Lower leg skin (tissue), 4 donors: ENCODE measurements at regions not wholly inside any gene's neighbourhood (a gene's known extent, or its start where the extent isn't known, plus 50 kb on each side); places are given as distances from the start of the nearest gene placed in this dataset.

Experiments used
- DNase-seq, 2 donors: peaks; one replicate each; pipeline ENCODE4 v3.0.0-alpha.2; 2019; ENCODE audit warnings: low spot score in 2 of 2
- H3K4me3 ChIP-seq: fragments of 200-600 bp; sonication (generic); 2 replicates; pipeline ENCODE4 v1.5.1; 2017; ENCODE audit warnings: mild to moderate bottlenecking, low read depth; ENCODE audit not compliant: poor library complexity, severe bottlenecking
- POLR2A ChIP-seq, 2 donors: fragments of 450-650 bp; IDR thresholded peaks; one replicate each; pipeline ENCODE4 v1.6.1; 2016 to 2017; ENCODE audit warnings: antibody characterized with exemption in 2 of 2, mild to moderate bottlenecking in 1 of 2, moderate library complexity in 1 of 2
- WGBS, 2 donors: methylation state at CpG; one replicate each; pipeline ENCODE4 v1.1.5; 2018; 5-methylcytosine and 5-hydroxymethylcytosine counted together
- intact Hi-C: fragments of 100-400 bp; cut with DNase I; formaldehyde crosslinking; loops from one replicate; pipeline ENCODE4 v1.15.0; 2023; ENCODE audit warnings: low total_unique reads
- TF ChIP-seq, protein P1 (sequence below), 3 donors: fragments of 450-650 bp; IDR thresholded peaks; one replicate each; pipeline ENCODE4 v1.5.1; 2016; ENCODE audit warnings: antibody characterized with exemption in 3 of 3, mild to moderate bottlenecking in 3 of 3, moderate library complexity in 2 of 3

DNA sequence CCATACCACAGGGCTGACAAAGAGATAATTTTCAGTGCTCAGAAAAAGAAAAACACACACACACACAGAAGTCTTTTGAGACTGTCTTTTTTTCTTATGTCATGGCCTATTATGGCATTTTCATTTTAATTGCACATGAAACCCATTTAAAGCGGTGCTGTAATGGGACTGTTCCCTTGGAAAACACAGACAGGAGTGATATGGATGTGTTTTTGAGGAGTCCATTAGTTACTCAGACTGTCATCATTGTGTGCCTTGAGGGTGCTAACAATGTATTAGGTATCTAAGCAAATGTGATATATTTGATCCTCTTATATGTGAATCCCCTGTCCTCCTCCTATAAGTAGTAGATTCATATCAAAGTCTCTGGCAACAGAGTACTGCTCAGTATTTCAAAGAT lies 642.0 kb upstream of the WWC1 start:
- no peak for TF ChIP-seq POLR2A (IDR thresholded peaks at IDR 0.05)
- TF ChIP-seq, protein P1, sequence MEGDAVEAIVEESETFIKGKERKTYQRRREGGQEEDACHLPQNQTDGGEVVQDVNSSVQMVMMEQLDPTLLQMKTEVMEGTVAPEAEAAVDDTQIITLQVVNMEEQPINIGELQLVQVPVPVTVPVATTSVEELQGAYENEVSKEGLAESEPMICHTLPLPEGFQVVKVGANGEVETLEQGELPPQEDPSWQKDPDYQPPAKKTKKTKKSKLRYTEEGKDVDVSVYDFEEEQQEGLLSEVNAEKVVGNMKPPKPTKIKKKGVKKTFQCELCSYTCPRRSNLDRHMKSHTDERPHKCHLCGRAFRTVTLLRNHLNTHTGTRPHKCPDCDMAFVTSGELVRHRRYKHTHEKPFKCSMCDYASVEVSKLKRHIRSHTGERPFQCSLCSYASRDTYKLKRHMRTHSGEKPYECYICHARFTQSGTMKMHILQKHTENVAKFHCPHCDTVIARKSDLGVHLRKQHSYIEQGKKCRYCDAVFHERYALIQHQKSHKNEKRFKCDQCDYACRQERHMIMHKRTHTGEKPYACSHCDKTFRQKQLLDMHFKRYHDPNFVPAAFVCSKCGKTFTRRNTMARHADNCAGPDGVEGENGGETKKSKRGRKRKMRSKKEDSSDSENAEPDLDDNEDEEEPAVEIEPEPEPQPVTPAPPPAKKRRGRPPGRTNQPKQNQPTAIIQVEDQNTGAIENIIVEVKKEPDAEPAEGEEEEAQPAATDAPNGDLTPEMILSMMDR (IDR thresholded peaks at IDR 0.05) = no peak
- H3K4me3 ChIP-seq = no peak overlapping the region
- intact Hi-C loops = no loop called here
- 93 to 97% methylated on average over 1 of the region's 1 CpG for WGBS, 2 donors
- DNase-seq = no peak

DNA sequence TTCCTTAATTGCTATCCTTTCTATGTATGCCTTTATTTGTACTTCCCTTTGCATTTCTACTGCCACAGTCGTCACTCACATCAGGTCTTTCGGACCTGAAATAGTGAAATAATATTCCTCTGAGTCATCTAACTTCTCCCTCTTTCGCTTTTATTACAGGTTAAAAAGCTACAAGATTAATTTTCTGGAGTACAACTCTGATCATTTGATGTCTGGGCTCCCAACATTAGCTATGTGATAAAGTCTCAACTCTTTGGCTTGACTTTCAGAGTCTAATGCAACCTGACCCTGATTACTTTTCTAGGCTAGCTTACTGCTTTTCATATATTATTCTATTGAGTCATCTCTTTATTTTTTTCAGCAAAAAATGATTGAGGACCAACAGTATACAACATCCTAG lies 638.8 kb upstream of the WWC1 start:
- intact Hi-C loops = no loop called here
- WGBS, 2 donors = 79 to 96% methylated on average over 3 of the region's 3 CpGs
- DNase-seq = no peak
- no peak overlapping the region for H3K4me3 ChIP-seq
- TF ChIP-seq POLR2A (IDR thresholded peaks at IDR 0.05) = no peak
- TF ChIP-seq, protein P1 (IDR thresholded peaks at IDR 0.05) = no peak

DNA sequence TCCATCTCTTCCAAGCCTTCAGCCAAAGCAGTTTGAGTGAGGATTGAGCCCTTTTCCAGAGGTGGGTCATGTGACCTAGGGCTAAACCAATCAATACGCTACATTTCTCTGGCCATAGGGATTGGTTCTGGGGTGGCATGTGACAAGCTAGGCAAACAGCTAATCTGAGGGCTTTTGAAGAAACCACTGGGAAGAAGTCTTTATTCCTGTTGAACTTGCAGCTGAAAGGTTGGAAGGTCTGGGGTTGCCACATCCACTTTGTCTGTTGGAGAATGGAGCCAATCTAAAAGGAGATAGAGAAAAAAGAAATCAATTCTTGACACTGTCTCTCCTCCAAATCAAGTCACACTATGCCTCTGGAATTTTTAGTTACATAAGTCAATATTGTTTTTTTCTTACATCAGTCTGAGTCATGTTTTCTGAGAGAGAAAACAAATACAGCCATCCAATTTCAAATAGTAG lies 637.8 kb upstream of the WWC1 start:
- H3K4me3 ChIP-seq = no peak overlapping the region
- TF ChIP-seq POLR2A (IDR thresholded peaks at IDR 0.05) = no peak
- TF ChIP-seq, protein P1 (IDR thresholded peaks at IDR 0.05) = no peak
- intact Hi-C loops = no loop called here
- no peak for DNase-seq
- 80 to 93% methylated on average over 1 of the region's 1 CpG for WGBS, 2 donors

DNA sequence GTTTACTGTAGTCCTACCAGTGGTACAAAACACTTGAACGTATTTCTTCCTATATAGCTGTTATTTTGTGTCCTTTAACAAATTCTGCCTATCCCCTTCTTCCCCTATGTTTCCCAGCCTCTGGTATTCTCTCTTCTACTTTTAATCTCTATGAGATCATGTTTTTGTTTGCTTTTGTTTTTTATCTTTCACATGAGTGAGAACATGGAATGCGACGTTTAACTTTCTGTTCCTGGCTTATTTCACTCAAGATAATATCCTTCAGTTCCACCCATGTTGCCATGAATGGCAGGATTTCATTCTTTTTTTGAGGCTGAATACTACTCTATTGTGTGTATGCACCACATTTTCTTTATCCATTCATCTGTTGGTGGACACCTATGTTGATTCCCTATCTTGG lies 634.4 kb upstream of the WWC1 start:
- WGBS, 2 donors = 84 to 88% methylated on average over 3 of the region's 3 CpGs
- H3K4me3 ChIP-seq = no peak overlapping the region
- no peak for DNase-seq
- TF ChIP-seq, protein P1 (IDR thresholded peaks at IDR 0.05) = no peak
- TF ChIP-seq POLR2A (IDR thresholded peaks at IDR 0.05) = no peak
- intact Hi-C loops = no loop called here

DNA sequence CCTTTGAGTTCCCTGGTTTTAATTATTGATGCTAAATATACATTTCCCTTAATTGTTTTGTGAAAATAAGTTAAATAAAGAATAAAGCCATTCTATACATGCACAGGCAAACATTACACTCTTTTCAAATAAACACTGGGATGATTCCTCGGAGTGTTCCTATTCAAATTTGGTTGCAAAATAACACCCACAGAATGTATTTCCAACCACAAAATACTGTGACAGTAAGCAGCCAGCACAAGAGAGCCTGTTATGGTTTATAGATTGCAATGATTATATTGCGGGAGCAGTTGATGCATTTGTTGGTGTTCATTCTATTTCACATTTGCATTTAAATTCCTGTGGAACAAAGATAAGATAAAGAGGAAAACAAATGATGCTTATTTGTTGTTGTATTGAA lies 632.6 kb upstream of the WWC1 start:
- no peak overlapping the region for H3K4me3 ChIP-seq
- intact Hi-C loops = no loop called here
- 73 to 76% methylated on average over 2 of the region's 2 CpGs for WGBS, 2 donors
- no peak for DNase-seq
- TF ChIP-seq, protein P1 (IDR thresholded peaks at IDR 0.05) = no peak
- TF ChIP-seq POLR2A (IDR thresholded peaks at IDR 0.05) = no peak

DNA sequence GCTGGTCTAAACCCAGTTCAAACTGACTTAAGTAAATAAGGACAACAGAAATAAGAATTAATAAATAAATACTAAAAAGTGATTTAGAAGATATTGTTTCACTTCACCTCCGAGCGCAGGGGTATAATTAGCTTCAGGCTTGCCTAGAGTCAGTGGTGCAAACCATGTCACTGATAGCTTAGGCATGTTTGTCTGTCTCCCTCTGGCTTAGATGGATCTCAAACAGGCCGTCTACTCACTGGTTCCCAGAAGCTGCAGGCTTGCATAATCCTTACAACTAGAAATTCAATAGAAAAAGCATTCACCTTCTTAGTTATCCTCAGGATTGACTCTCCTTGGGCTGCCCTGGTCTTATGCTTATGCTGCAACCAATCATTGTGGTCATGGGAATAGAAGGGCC lies 629.8 kb upstream of the WWC1 start:
- no peak for DNase-seq
- no peak for TF ChIP-seq POLR2A (IDR thresholded peaks at IDR 0.05)
- TF ChIP-seq, protein P1 (IDR thresholded peaks at IDR 0.05) = no peak
- 91 to 93% methylated on average over 3 of the region's 3 CpGs for WGBS, 2 donors
- intact Hi-C loops = no loop called here
- H3K4me3 ChIP-seq = no peak overlapping the region
